ENCODE measurements at regions not wholly inside any gene's neighbourhood (a gene's known extent, or its start where the extent isn't known, plus 50 kb on each side); places are given as distances from the start of the nearest gene placed in this dataset.

- DNase-seq (no peak), ATAC-seq (ENCODE audit: poor library complexity) (no peak)
- Mint-ChIP-seq H3K9me3 (peaks cover 13% of the 10 kb centered on the region), H3K27ac (no peak overlapping the region), H3K4me3 (no peak overlapping the region), H3K4me1 (ENCODE audit: low read depth) (no peaks in the 10 kb centered on the region), H3K36me3 (ENCODE audit: low read depth) (no peaks in the 10 kb centered on the region), H3K27me3 (no peaks in the 10 kb centered on the region)
- no peaks in the 10 kb centered on the region for H3K9me3 ChIP-seq (ENCODE audit: control insufficient read depth in 1 of 2, insufficient read depth in 1 of 2, low read length in 2 of 2)
- no peaks in the 10 kb centered on the region for H3K4me1 ChIP-seq (ENCODE audit: insufficient read depth, low read length)
- H3K4me3 ChIP-seq (ENCODE audit: low read length) = no peak overlapping the region
- intact Hi-C loops (cut with DNase I, micrococcal nuclease) = no loop called here
- ChIA-PET CTCF (no interaction called here), POLR2A (no interaction called here)
- no peaks in the 10 kb centered on the region for H3K27me3 ChIP-seq (ENCODE audit: control insufficient read depth in 1 of 2, insufficient read depth in 2 of 2, low read length in 2 of 2)
- no peak overlapping the region for H3K27ac ChIP-seq (ENCODE audit: low read depth in 1 of 2, low read length in 2 of 2)
- no peak for TF ChIP-seq CTCF (IDR thresholded peaks at IDR 0.05)
- H3K36me3 ChIP-seq (ENCODE audit: insufficient read depth, low read length) = no peaks in the 10 kb centered on the region
Observed at GRCh38 chr1:80181418-80181817, 1174.9 kb upstream of the ADGRL4 start.

- H3K27ac Mint-ChIP-seq = no peak overlapping the region
- ChIA-PET POLR2A (no interaction called here), CTCF (no interaction called here)
Observed at GRCh38 chr1:80171631-80172030, 1165.1 kb upstream of the ADGRL4 start.

GRCh38 chr1:80170811-80171485 lies 1164.4 kb upstream of the ADGRL4 start:
- ATAC-seq (ENCODE audit: poor library complexity) (no peak), DNase-seq (no peak)
- Histone ChIP-seq H3K27me3 (ENCODE audit: control insufficient read depth in 1 of 2, insufficient read depth in 2 of 2, low read length in 2 of 2) (no peaks in the 10 kb centered on the region), H3K9me3 (ENCODE audit: control insufficient read depth in 1 of 2, insufficient read depth in 1 of 2, low read length in 2 of 2) (peaks cover 0 to 3% of the 10 kb centered on the region in 2 experiments), H3K36me3 (ENCODE audit: insufficient read depth, low read length) (no peaks in the 10 kb centered on the region), H3K4me3 (ENCODE audit: low read length) (no peak overlapping the region), H3K4me1 (ENCODE audit: insufficient read depth, low read length) (no peaks in the 10 kb centered on the region), H3K27ac (ENCODE audit: low read depth in 1 of 2, low read length in 2 of 2) (no peak overlapping the region)
- no peak overlapping the region for H3K27ac Mint-ChIP-seq
- H3K9me3 Mint-ChIP-seq = peaks cover 9% of the 10 kb centered on the region
- ChIA-PET CTCF (no interaction called here), POLR2A (no interaction called here)
- no peaks in the 10 kb centered on the region for H3K27me3 Mint-ChIP-seq
- no peaks in the 10 kb centered on the region for H3K4me1 Mint-ChIP-seq (ENCODE audit: low read depth)
- no peak overlapping the region for H3K4me3 Mint-ChIP-seq
- TF ChIP-seq CTCF (IDR thresholded peaks at IDR 0.05) = no peak
- intact Hi-C loops (cut with DNase I, micrococcal nuclease) = no loop called here
- H3K36me3 Mint-ChIP-seq (ENCODE audit: low read depth) = no peaks in the 10 kb centered on the region

More at GRCh38 chr1:80171631-80172030, 1165.1 kb upstream of the ADGRL4 start:
- Histone ChIP-seq H3K27ac (ENCODE audit: low read depth in 1 of 2, low read length in 2 of 2) (no peak overlapping the region), H3K36me3 (ENCODE audit: insufficient read depth, low read length) (no peaks in the 10 kb centered on the region), H3K27me3 (ENCODE audit: control insufficient read depth in 1 of 2, insufficient read depth in 2 of 2, low read length in 2 of 2) (no peaks in the 10 kb centered on the region), H3K4me1 (ENCODE audit: insufficient read depth, low read length) (no peaks in the 10 kb centered on the region), H3K9me3 (ENCODE audit: control insufficient read depth in 1 of 2, insufficient read depth in 1 of 2, low read length in 2 of 2) (peaks cover 0 to 3% of the 10 kb centered on the region in 2 experiments), H3K4me3 (ENCODE audit: low read length) (no peak overlapping the region)
- H3K4me1 Mint-ChIP-seq (ENCODE audit: low read depth) = no peaks in the 10 kb centered on the region
- no peak overlapping the region for H3K4me3 Mint-ChIP-seq
- DNase-seq = no peak
- intact Hi-C loops (cut with DNase I, micrococcal nuclease) = no loop called here
- H3K9me3 Mint-ChIP-seq = peaks cover 12% of the 10 kb centered on the region
- no peak for ATAC-seq (ENCODE audit: poor library complexity)
- no peak for TF ChIP-seq CTCF (IDR thresholded peaks at IDR 0.05)
- H3K27me3 Mint-ChIP-seq = no peaks in the 10 kb centered on the region
- H3K36me3 Mint-ChIP-seq (ENCODE audit: low read depth) = no peaks in the 10 kb centered on the region
